H1 (cell line): ENCODE measurements at regions not wholly inside any gene's neighbourhood (a gene's known extent, or its start where the extent isn't known, plus 50 kb on each side); places are given as distances from the start of the nearest gene placed in this dataset.

Experiments used
- CTCF ChIA-PET: fragments of 300-600 bp; sonication (Branson Sonifier 250); formaldehyde crosslinking; loops from one replicate; lab custom pipeline; 2021; ENCODE audit not compliant: partially characterized antibody; lab: Charles Lee
- POLR2A ChIA-PET: fragments of 300-600 bp; sonication (Branson Sonifier 250); formaldehyde crosslinking; loops from one replicate; lab custom pipeline; 2021; ENCODE audit warnings: inconsistent platforms; ENCODE audit not compliant: partially characterized antibody; lab: Charles Lee
- DNase-seq, 2 experiments: peaks; one replicate each; pipeline versions ENCODE4 v3.0.0 to v3.0.0-alpha.2; 2010 to 2022; ENCODE audit warnings: low spot score in 2 of 2, low read depth in 1 of 2, mixed read lengths in 1 of 2
- FAIRE-seq: peaks from 2 replicates; lab custom pipeline; 2011; peaks lifted over from hg19 to GRCh38; lab: Jason Lieb, UNC
- H2AFZ ChIP-seq: 2 replicates; pipeline ENCODE4 v1.8.1; 2012; ENCODE audit warnings: low read length, inconsistent platforms
- H2AK5ac ChIP-seq: 2 replicates; pipeline ENCODE4 v1.6.1; 2013; ENCODE audit warnings: low read depth, low read length
- H2BK120ac ChIP-seq: replicated peaks from 2 replicates; pipeline ENCODE3; 2013; ENCODE audit warnings: low read depth, low read length, inconsistent platforms
- H2BK12ac ChIP-seq: 2 replicates; pipeline ENCODE4 v1.6.1; 2013; ENCODE audit warnings: low read depth, low read length
- H2BK15ac ChIP-seq: 2 replicates; pipeline ENCODE4 v1.6.1; 2013; ENCODE audit warnings: low read length
- H2BK20ac ChIP-seq: 2 replicates; pipeline ENCODE4 v1.6.1; 2013; ENCODE audit warnings: low read length
- H2BK5ac ChIP-seq: 2 replicates; pipeline ENCODE4 v1.6.1; 2013; ENCODE audit warnings: low read depth, low read length
- H3K14ac ChIP-seq: 2 replicates; pipeline ENCODE4 v1.6.1; 2013; ENCODE audit warnings: inconsistent platforms; ENCODE audit not compliant: insufficient read length
- H3K18ac ChIP-seq: 2 replicates; pipeline ENCODE4 v1.6.1; 2013; ENCODE audit warnings: low read length; ENCODE audit errors: extremely low read depth
- H3K23ac ChIP-seq: 2 replicates; pipeline ENCODE4 v1.6.1; 2013; ENCODE audit warnings: inconsistent platforms; ENCODE audit not compliant: insufficient read length
- H3K23me2 ChIP-seq: 2 replicates; pipeline ENCODE4 v1.6.1; 2013; ENCODE audit warnings: low read depth, low read length
- H3K27ac ChIP-seq: 2 replicates; pipeline ENCODE4 v1.6.1; 2011; ENCODE audit warnings: low read depth, low read length, inconsistent platforms
- H3K27me3 ChIP-seq, 4 experiments: replicated peaks in 1 of 4; 1 replicate in 1 of 4; 2 replicates in 3 of 4; pipeline versions ENCODE4 v1.6.1 to v1.8.1; 2011 to 2013; ENCODE audit warnings: low read length in 3 of 4, mild to moderate bottlenecking in 3 of 4, inconsistent platforms in 2 of 4, mixed read lengths in 2 of 4, moderate library complexity in 1 of 4; ENCODE audit not compliant: control insufficient read depth in 3 of 4, insufficient read depth in 3 of 4; ENCODE audit errors: extremely low read depth in 1 of 4
- H3K36me3 ChIP-seq, 4 experiments: 2 replicates each; pipeline versions ENCODE4 v1.6.1 to v1.8.1; 2011 to 2013; ENCODE audit warnings: mild to moderate bottlenecking in 4 of 4, low read length in 3 of 4, moderate library complexity in 2 of 4, control low read depth in 1 of 4, inconsistent platforms in 1 of 4; ENCODE audit not compliant: insufficient read depth in 4 of 4, control insufficient read depth in 2 of 4
- H3K4ac ChIP-seq: replicated peaks from 2 replicates; pipeline ENCODE3; 2013; ENCODE audit warnings: low read length, low read depth, mixed read lengths, inconsistent platforms; ENCODE audit not compliant: insufficient read length
- H3K4me1 ChIP-seq, 4 experiments: replicated peaks in 1 of 4; 1 replicate in 1 of 4; 2 replicates in 3 of 4; pipeline versions ENCODE4 v1.6.1 to v1.8.1; 2011 to 2013; ENCODE audit warnings: low read length in 3 of 4, inconsistent platforms in 2 of 4, mixed read lengths in 1 of 4; ENCODE audit not compliant: insufficient read depth in 4 of 4, control insufficient read depth in 3 of 4
- H3K4me2 ChIP-seq, 2 experiments: 2 replicates each; pipeline versions ENCODE4 v1.6.1 to v1.8.1; 2011 to 2013; ENCODE audit warnings: low read depth in 2 of 2, low read length in 2 of 2, control low read depth in 1 of 2, inconsistent platforms in 1 of 2, mild to moderate bottlenecking in 1 of 2; ENCODE audit not compliant: insufficient read depth in 1 of 2
- H3K4me3 ChIP-seq, 4 experiments: fragments of 200-600, 300-600 bp in 1 of 4; sonication (generic), shearing (Covaris generic), sonication (Bioruptor Twin) in 1 of 4; 2 replicates each; pipeline versions ENCODE4 v1.5.1 to v1.8.1; 2011 to 2016; ENCODE audit warnings: low read length in 4 of 4, low read depth in 3 of 4, control low read depth in 2 of 4, inconsistent platforms in 2 of 4, mild to moderate bottlenecking in 2 of 4, mixed read lengths in 1 of 4, moderate library complexity in 1 of 4; ENCODE audit not compliant: insufficient read depth in 2 of 4; ENCODE audit errors: extremely low read depth in 1 of 4
- H3K56ac ChIP-seq: replicated peaks from 2 replicates; pipeline ENCODE3; 2013; ENCODE audit warnings: low read depth, mild to moderate bottlenecking, mixed read lengths, low read length, inconsistent platforms; ENCODE audit not compliant: insufficient read length
- H3K79me1 ChIP-seq: 2 replicates; pipeline ENCODE4 v1.6.1; 2013; ENCODE audit warnings: low read depth, low read length, control low read depth
- H3K79me2 ChIP-seq, 2 experiments: 2 replicates each; pipeline versions ENCODE4 v1.6.1 to v1.8.1; 2012 to 2013; ENCODE audit warnings: low read length in 2 of 2, mild to moderate bottlenecking in 2 of 2, inconsistent platforms in 1 of 2; ENCODE audit not compliant: insufficient read depth in 2 of 2, control insufficient read depth in 1 of 2
- H3K9ac ChIP-seq, 4 experiments: replicated peaks in 1 of 4; 1 replicate in 1 of 4; 2 replicates in 3 of 4; pipeline versions ENCODE4 v1.6.1 to v1.8.1; 2011 to 2013; ENCODE audit warnings: low read depth in 3 of 4, low read length in 3 of 4, control low read depth in 2 of 4, mild to moderate bottlenecking in 2 of 4, moderate library complexity in 2 of 4, inconsistent platforms in 1 of 4; ENCODE audit errors: extremely low read depth in 1 of 4
- H3K9me3 ChIP-seq, 2 experiments: 2 replicates each; pipeline versions ENCODE4 v1.6.1 to v1.8.1; 2012 to 2013; ENCODE audit warnings: mild to moderate bottlenecking in 2 of 2, moderate library complexity in 2 of 2, control low read depth in 1 of 2, inconsistent platforms in 1 of 2, low read depth in 1 of 2, low read length in 1 of 2, mixed read lengths in 1 of 2; ENCODE audit not compliant: insufficient read depth in 2 of 2
- H4K20me1 ChIP-seq, 2 experiments: replicated peaks in 1 of 2; 2 replicates each; pipeline versions ENCODE3 to v1.8.1; 2011 to 2013; ENCODE audit warnings: inconsistent platforms in 2 of 2, low read length in 2 of 2, mild to moderate bottlenecking in 1 of 2; ENCODE audit not compliant: insufficient read depth in 2 of 2, control insufficient read depth in 1 of 2
- H4K5ac ChIP-seq: 2 replicates; pipeline ENCODE4 v1.6.1; 2013; ENCODE audit warnings: low read length, low read depth, mixed read lengths, inconsistent platforms; ENCODE audit not compliant: insufficient read length
- H4K8ac ChIP-seq: 2 replicates; pipeline ENCODE4 v1.8.0; 2013; ENCODE audit warnings: mild to moderate bottlenecking, moderate library complexity, low read length, inconsistent platforms; ENCODE audit not compliant: insufficient read depth; ENCODE audit errors: extremely low read depth
- H4K91ac ChIP-seq: replicated peaks from 2 replicates; pipeline ENCODE3; 2013; ENCODE audit warnings: low read length, mixed read lengths, inconsistent platforms; ENCODE audit not compliant: insufficient read length
- ASH2L ChIP-seq: fragments of 200-600, 300-600 bp; sonication (generic); IDR thresholded peaks from one replicate; pipeline ENCODE4 v1.7.1; 2017; ENCODE audit warnings: low read length
- EZH2 ChIP-seq: fragments of 200-600 bp; sonication (generic); IDR thresholded peaks from 2 replicates; pipeline ENCODE4 v1.7.1; 2012; ENCODE audit warnings: low read depth, mild to moderate bottlenecking, moderate library complexity, low read length, inconsistent platforms; ENCODE audit not compliant: severe bottlenecking
- GABPA ChIP-seq: IDR thresholded peaks from 2 replicates; pipeline ENCODE4 v1.6.1; 2011; ENCODE audit warnings: mild to moderate bottlenecking, low read length, moderate library complexity, borderline replicate concordance; ENCODE audit not compliant: insufficient read depth
- KDM4A ChIP-seq: IDR thresholded peaks from one replicate; pipeline ENCODE4 v1.7.1; 2012; ENCODE audit warnings: low read depth, mild to moderate bottlenecking, moderate library complexity, low read length, inconsistent platforms; ENCODE audit not compliant: severe bottlenecking
- NANOG ChIP-seq: IDR thresholded peaks from 2 replicates; pipeline ENCODE4 v1.6.1; 2011; ENCODE audit warnings: low read length, low read depth, mild to moderate bottlenecking, inconsistent platforms; ENCODE audit not compliant: insufficient read depth, poor library complexity, severe bottlenecking
- PHF8 ChIP-seq: fragments of 200-600 bp; sonication (generic); conservative IDR thresholded peaks from 2 replicates; pipeline ENCODE4 v1.7.1; 2012; ENCODE audit warnings: low read depth, mild to moderate bottlenecking, inconsistent platforms, low read length, moderate library complexity
- POLR2A ChIP-seq, 2 experiments: IDR thresholded peaks; 1 replicate in 1 of 2; 2 replicates in 1 of 2; pipeline ENCODE4 v1.6.1; 2011; ENCODE audit warnings: low read depth in 2 of 2, low read length in 2 of 2, mild to moderate bottlenecking in 2 of 2; ENCODE audit errors: control extremely low read depth in 1 of 2
- POU5F1 ChIP-seq: IDR thresholded peaks from 2 replicates; pipeline ENCODE4 v1.6.1; 2011; ENCODE audit warnings: low read depth, mild to moderate bottlenecking, low read length, moderate library complexity
- SAP30 ChIP-seq: fragments of 300-600 bp; sonication (generic); IDR thresholded peaks from 2 replicates; pipeline ENCODE4 v1.7.1; 2012; ENCODE audit warnings: low read length, moderate library complexity, mild to moderate bottlenecking, inconsistent platforms; ENCODE audit not compliant: insufficient read depth, insufficient replicate concordance
- SIX5 ChIP-seq: IDR thresholded peaks from 2 replicates; pipeline ENCODE4 v1.6.1; 2011; ENCODE audit warnings: mild to moderate bottlenecking, low read depth, low read length
- TAF1 ChIP-seq: IDR thresholded peaks from 2 replicates; pipeline ENCODE4 v1.6.1; 2011; ENCODE audit warnings: mild to moderate bottlenecking, low read depth, low read length
- TBP ChIP-seq: IDR thresholded peaks from 2 replicates; pipeline ENCODE4 v1.6.1; 2011; ENCODE audit warnings: low read depth, low read length, improper control_type of control experiment
- USF2 ChIP-seq: IDR thresholded peaks from 2 replicates; pipeline ENCODE4 v1.6.1; 2011; ENCODE audit warnings: low read length, improper control_type of control experiment
- ZNF274 ChIP-seq: IDR thresholded peaks from 2 replicates; pipeline ENCODE4 v1.7.0; 2012; ENCODE audit warnings: low read length, borderline replicate concordance; ENCODE audit errors: extremely low read depth
- WGBS, 2 experiments: shearing (Covaris generic) in 1 of 2; methylation state at CpG; one replicate each; pipeline versions ENCODE4 v1.1.6 to v1.1.7; 2013 to 2015; ENCODE audit warnings: low lambda C conversion rate in 2 of 2, mixed read lengths in 2 of 2, inconsistent platforms in 1 of 2, low coverage in 1 of 2, missing lambda C conversion rate in 1 of 2; ENCODE audit not compliant: insufficient replicate concordance in 2 of 2, insufficient coverage in 1 of 2, insufficient read length in 1 of 2; ENCODE audit errors: extremely low coverage in 1 of 2, missing lambda C conversion rate in 1 of 2; 5-methylcytosine and 5-hydroxymethylcytosine counted together

GRCh38 chr3:5485427-5485826 lies 297.9 kb downstream of the EDEM1 start:
- DNase-seq (no peak), FAIRE-seq (no peak)
- H3K23ac ChIP-seq = no peak overlapping the region
- H3K4me1 ChIP-seq = no peaks in the 10 kb centered on the region
- no peak overlapping the region for H2AK5ac ChIP-seq
- no peak overlapping the region for H2BK120ac ChIP-seq
- H4K20me1 ChIP-seq = no peaks in the 10 kb centered on the region
- 89% methylated on average over 5 of the region's 5 CpGs; no CpG with 5 or more reads in 1 of the 2 experiments for WGBS, 2 experiments
- H3K9me3 ChIP-seq = no peaks in the 10 kb centered on the region
- ChIA-PET POLR2A (no interaction called here), CTCF (interaction anchor here (0.7 kb wide), 1 partner anchor 226 kb away, joined by 3 read pairs; no protein-coding TSS in a partner anchor)
- H4K8ac ChIP-seq = no peak overlapping the region
- H3K18ac ChIP-seq = no peak overlapping the region
- no peak overlapping the region for H3K4me2 ChIP-seq
- no peak overlapping the region for H4K91ac ChIP-seq
- H3K79me2 ChIP-seq = no peaks in the 10 kb centered on the region
- no peak overlapping the region for H3K4ac ChIP-seq
- H4K5ac ChIP-seq = no peak overlapping the region
- no peaks in the 10 kb centered on the region for H3K36me3 ChIP-seq
- H3K27me3 ChIP-seq = no peaks in the 10 kb centered on the region
- no peak overlapping the region for H3K9ac ChIP-seq
- no peaks in the 10 kb centered on the region for H3K79me1 ChIP-seq
- H2BK15ac ChIP-seq = no peak overlapping the region
- H2AFZ ChIP-seq = no peak overlapping the region
- H3K27ac ChIP-seq = no peak overlapping the region
- H2BK5ac ChIP-seq = no peak overlapping the region
- no peak overlapping the region for H3K56ac ChIP-seq
- no peak overlapping the region for H3K14ac ChIP-seq
- H2BK20ac ChIP-seq = no peak overlapping the region
- no peak overlapping the region for H3K4me3 ChIP-seq
- H2BK12ac ChIP-seq = no peak overlapping the region
- no peaks in the 10 kb centered on the region for H3K23me2 ChIP-seq
- TF ChIP-seq GABPA (no peak), SIX5 (no peak), PHF8 (no peak), NANOG (no peak), POLR2A (IDR thresholded peaks at IDR 0.05; ENCODE audit: control extremely low read depth in 1 of 2, low read depth in 2 of 2, low read length in 2 of 2) (no peak), USF2 (no peak), TAF1 (no peak), KDM4A (no peak), EZH2 (no peak), ASH2L (no peak), TBP (no peak), ZNF274 (no peak), POU5F1 (no peak), SAP30 (no peak)
